GM19239 (cell line): ENCODE measurements at regions not wholly inside any gene's neighbourhood (a gene's known extent, or its start where the extent isn't known, plus 50 kb on each side); places are given as distances from the start of the nearest gene placed in this dataset.
"Not testable (repeated sequence)": the region's sequence is repeated elsewhere in the genome, so short reads cannot be mapped to it uniquely, and the experiment has no call there.

Experiments used
- DNase-seq: peaks from one replicate; pipeline ENCODE4 v3.0.0; 2011; ENCODE audit warnings: low spot score; ENCODE audit not compliant: insufficient read length
- FAIRE-seq: peaks from 2 replicates; lab custom pipeline; 2011; peaks lifted over from hg19 to GRCh38; lab: Jason Lieb, UNC

DNA sequence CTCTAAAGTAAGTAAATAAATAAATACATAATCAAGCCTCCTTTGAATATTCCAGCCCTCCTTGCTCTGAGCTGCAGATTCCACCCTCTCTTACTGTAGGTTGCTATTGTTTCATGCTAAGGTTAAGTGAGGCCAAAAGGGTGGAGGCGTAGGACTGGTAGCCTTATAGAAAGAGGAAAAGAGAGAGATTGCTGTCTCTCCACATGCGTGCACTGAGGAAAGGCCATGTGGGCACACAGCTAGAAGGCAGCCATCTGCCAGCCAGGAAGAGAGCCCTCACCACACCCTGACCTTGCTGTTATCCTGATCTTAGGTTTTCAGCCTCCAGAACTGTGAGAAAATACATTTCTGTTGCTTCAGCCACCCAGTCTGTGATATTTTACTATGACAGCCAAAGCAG, 52.0 kb upstream of the GPCPD1 start:
- DNase-seq: no peak
- FAIRE-seq: no peak

DNA sequence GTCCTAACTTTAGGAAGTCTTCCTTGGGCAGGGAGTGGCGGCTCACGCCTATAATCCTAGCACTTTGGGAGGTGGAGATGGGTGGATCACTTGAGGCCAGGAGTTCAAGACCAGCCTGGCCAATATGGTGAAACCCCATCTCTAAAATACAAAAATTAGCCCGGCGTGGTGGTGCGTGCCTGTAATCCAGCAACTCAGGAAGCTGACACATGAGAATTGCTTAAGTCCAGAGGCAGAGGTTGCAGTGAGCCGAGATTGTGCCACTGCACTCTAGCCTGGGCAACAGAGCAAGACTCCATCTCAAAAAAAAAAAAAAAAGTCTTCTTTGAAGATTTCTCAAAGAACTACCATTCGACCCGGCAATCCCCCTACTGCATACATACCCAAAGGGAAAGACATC, 50.0 kb upstream of the GPCPD1 start:
- FAIRE-seq, DNase-seq: not testable (repeated sequence)
